C1 segment of cervical spinal cord (tissue), 14 donors: ENCODE measurements at regions not wholly inside any gene's neighbourhood (a gene's known extent, or its start where the extent isn't known, plus 50 kb on each side); places are given as distances from the start of the nearest gene placed in this dataset.
"Not testable (repeated sequence)": the region's sequence is repeated elsewhere in the genome, so short reads cannot be mapped to it uniquely, and the experiment has no call there.

Experiments used
- DNase-seq, 14 donors: peaks; one replicate each; lab custom pipeline; 2025; lab: John Stamatoyannopoulos, UW

GRCh38 chr3:25844891-25845290, 55.0 kb downstream of the OXSM start:
- DNase-seq = peak in 1 of 14 donors; percentile 14

- no peak for DNase-seq
Measured at GRCh38 chr3:25846282-25846681, 56.4 kb downstream of the OXSM start.

GRCh38 chr3:25849091-25849490, 59.2 kb downstream of the OXSM start:
- DNase-seq = no peak

GRCh38 chr3:25849641-25850385, 59.9 kb downstream of the OXSM start:
- DNase-seq = no peak

- not testable (repeated sequence) for DNase-seq
Measured at GRCh38 chr3:25851693-25852259, 61.9 kb downstream of the OXSM start.

GRCh38 chr3:25854214-25854613, 64.3 kb downstream of the OXSM start:
- DNase-seq = no peak

GRCh38 chr3:25854635-25855034, 64.7 kb downstream of the OXSM start:
- DNase-seq = no peak

- no peak for DNase-seq
Measured at GRCh38 chr3:25855266-25855784, 65.4 kb downstream of the OXSM start.

GRCh38 chr3:25856902-25857518, 67.1 kb downstream of the OXSM start:
- DNase-seq = no peak

GRCh38 chr3:25861566-25861965, 71.7 kb downstream of the OXSM start:
- no peak for DNase-seq

GRCh38 chr3:25863011-25863415, 73.1 kb downstream of the OXSM start:
- no peak for DNase-seq

GRCh38 chr3:25863416-25863959, 73.6 kb downstream of the OXSM start:
- DNase-seq = no peak

GRCh38 chr3:25870452-25870851, 80.6 kb downstream of the OXSM start:
- DNase-seq = no peak

- no peak for DNase-seq
Measured at GRCh38 chr3:25872200-25872877, 82.4 kb downstream of the OXSM start.

- no peak for DNase-seq
Measured at GRCh38 chr3:25883492-25883891, 93.6 kb downstream of the OXSM start.

GRCh38 chr3:25884981-25885380, 95.1 kb downstream of the OXSM start:
- DNase-seq = no peak

GRCh38 chr3:25885544-25885943, 95.7 kb downstream of the OXSM start:
- DNase-seq = no peak

GRCh38 chr3:25887907-25888306, 98.0 kb downstream of the OXSM start:
- no peak for DNase-seq

- DNase-seq = no peak
Measured at GRCh38 chr3:25888892-25889524, 99.1 kb downstream of the OXSM start.

GRCh38 chr3:25889525-25889917, 99.6 kb downstream of the OXSM start:
- DNase-seq = no peak

GRCh38 chr3:25894101-25894500, 104.2 kb downstream of the OXSM start:
- DNase-seq = no peak
